K562 (cell line): ENCODE measurements at regions not wholly inside any gene's neighbourhood (a gene's known extent, or its start where the extent isn't known, plus 50 kb on each side); places are given as distances from the start of the nearest gene placed in this dataset.

Source experiments
- ATAC-seq: fragments of 200-7000 bp; cut with Tn5 transposase; 3 replicates; pipeline ENCODE4 v1.9.1; 2020; ENCODE audit warnings: moderate library complexity
- BruUV-seq: library from RNA; stranded (reverse); fragments of 400-500 nt; replicated peaks from 2 replicates; lab custom pipeline; 2021; lab: Mats Ljungman, UMichigan
- CTCF ChIA-PET: fragments of 300-600 bp; formaldehyde crosslinking; extraction: SDS; loops from one replicate; lab custom pipeline; 2021; ENCODE audit warnings: low intra/inter-chr PET ratio; lab: Yijun Ruan, JAX
- POLR2A ChIA-PET: fragments of 300-600, 350-650 bp; sonication (Branson Sonifier 250); formaldehyde crosslinking; extraction: SDS; loops from one replicate; lab custom pipeline; 2021; ENCODE audit warnings: antibody characterized with exemption, inconsistent platforms; lab: Yijun Ruan, JAX
- DNase-seq, 4 experiments: peaks; one replicate each; pipeline versions ENCODE4 v3.0.0 to v3.0.0-alpha.2; 2011 to 2018; ENCODE audit warnings: low spot score in 3 of 4, mixed read lengths in 3 of 4; ENCODE audit errors: extremely low read depth in 1 of 4
- FAIRE-seq: peaks from 2 replicates; lab custom pipeline; 2011; peaks lifted over from hg19 to GRCh38; lab: Jason Lieb, UNC
- H2AFZ ChIP-seq: 2 replicates; pipeline ENCODE4 v1.6.0; 2011; ENCODE audit warnings: low read depth, low read length, control low read depth, inconsistent platforms
- H3K27ac ChIP-seq: fragments of 200-600 bp; 3 replicates; pipeline ENCODE4 v1.8.0; 2011; ENCODE audit warnings: low read depth, mild to moderate bottlenecking, control low read depth, inconsistent platforms, low read length, moderate library complexity, mixed read lengths; ENCODE audit errors: extremely low read depth
- H3K27me3 ChIP-seq, 2 experiments: fragments of 300-600 bp in 1 of 2; 2 replicates in 1 of 2; 3 replicates in 1 of 2; pipeline versions ENCODE4 v1.6.0 to v1.8.0; 2011; ENCODE audit warnings: inconsistent platforms in 2 of 2, low read length in 2 of 2, mild to moderate bottlenecking in 1 of 2, mixed read lengths in 1 of 2, moderate library complexity in 1 of 2; ENCODE audit not compliant: control insufficient read depth in 2 of 2, insufficient read depth in 2 of 2
- H3K36me3 ChIP-seq: fragments of 300-600 bp; 3 replicates; pipeline ENCODE4 v1.8.0; 2011; ENCODE audit warnings: mild to moderate bottlenecking, low read length, inconsistent platforms; ENCODE audit not compliant: control insufficient read depth, insufficient read depth
- H3K4me1 ChIP-seq, 2 experiments: fragments of 200-600 bp in 1 of 2; replicated peaks in 1 of 2; 2 replicates in 1 of 2; 3 replicates in 1 of 2; pipeline versions ENCODE4 v1.5.1 to v1.8.0; 2011; ENCODE audit warnings: inconsistent platforms in 2 of 2, low read length in 2 of 2, mild to moderate bottlenecking in 1 of 2, mixed read lengths in 1 of 2, moderate library complexity in 1 of 2; ENCODE audit not compliant: control insufficient read depth in 2 of 2, insufficient read depth in 2 of 2
- H3K4me2 ChIP-seq: 2 replicates; pipeline ENCODE4 v1.6.1; 2011; ENCODE audit warnings: low read length, control low read depth, inconsistent platforms, mixed read lengths; ENCODE audit not compliant: insufficient read depth
- H3K4me3 ChIP-seq: fragments of 200-600 bp; sonication (generic), shearing (Covaris generic); 2 replicates; pipeline ENCODE4 v1.5.1; 2016; ENCODE audit warnings: control low read depth, inconsistent platforms
- H3K79me2 ChIP-seq: fragments of 200-600 bp; 3 replicates; pipeline ENCODE4 v1.8.0; 2011; ENCODE audit warnings: low read length, inconsistent platforms; ENCODE audit not compliant: control insufficient read depth, insufficient read depth
- H3K9ac ChIP-seq, 2 experiments: 2 replicates each; pipeline versions ENCODE4 v1.6.0 to v1.6.1; 2011; ENCODE audit warnings: low read depth in 2 of 2, low read length in 2 of 2, control low read depth in 1 of 2, inconsistent platforms in 1 of 2, mild to moderate bottlenecking in 1 of 2, mixed read lengths in 1 of 2; ENCODE audit not compliant: insufficient read depth in 1 of 2
- H3K9me1 ChIP-seq: one replicate; pipeline ENCODE4 v1.6.0; 2011; ENCODE audit warnings: inconsistent platforms, mild to moderate bottlenecking, low read length, moderate library complexity; ENCODE audit not compliant: control insufficient read depth, insufficient read depth
- H3K9me3 ChIP-seq: replicated peaks from 2 replicates; pipeline ENCODE4 v1.5.1; 2011; ENCODE audit warnings: low read depth, low read length, inconsistent platforms; ENCODE audit not compliant: control insufficient read depth, insufficient read depth
- H4K20me1 ChIP-seq: replicated peaks from 2 replicates; pipeline ENCODE4 v1.6.1; 2011; ENCODE audit warnings: low read length, inconsistent platforms, mixed read lengths; ENCODE audit not compliant: control insufficient read depth, insufficient read depth
- CHD4 ChIP-seq: fragments of 200-600 bp; sonication (generic); IDR thresholded peaks from 3 replicates; pipeline ENCODE4 v1.6.1; 2012; ENCODE audit warnings: low read depth, mild to moderate bottlenecking, mixed read lengths, low read length, inconsistent platforms; ENCODE audit not compliant: insufficient read depth, insufficient replicate concordance, poor library complexity, severe bottlenecking
- COPS2 ChIP-seq: fragments of 450-650 bp; conservative IDR thresholded peaks from 2 replicates; pipeline ENCODE4 v1.6.1; 2016; ENCODE audit warnings: mild to moderate bottlenecking, moderate library complexity
- CREM ChIP-seq: IDR thresholded peaks from 2 replicates; pipeline ENCODE4 v1.6.1; 2014; ENCODE audit warnings: antibody characterized with exemption, low read depth
- FOXJ3 ChIP-seq: sonication (generic); formaldehyde crosslinking; IDR thresholded peaks from 2 replicates; pipeline ENCODE4 v1.4.0; 2020; ENCODE audit warnings: mild to moderate bottlenecking, missing genetic modification reagents
- KLF10 ChIP-seq: fragments of 250-450 bp; sonication (Bioruptor Pico); IDR thresholded peaks from 2 replicates; pipeline ENCODE4 v1.6.1; 2021; ENCODE audit warnings: matching md5 sums
- NFIC ChIP-seq: fragments of 450-650 bp; IDR thresholded peaks from 2 replicates; pipeline ENCODE4 v1.6.1; 2017; ENCODE audit warnings: mild to moderate bottlenecking, inconsistent platforms
- NR3C1 ChIP-seq: sonication (generic); formaldehyde crosslinking; IDR thresholded peaks from 2 replicates; pipeline ENCODE4 v1.8.1; 2022; ENCODE audit warnings: missing genetic modification reagents
- RCOR1 ChIP-seq, 2 experiments: IDR thresholded peaks; 2 replicates each; pipeline ENCODE4 v1.6.1; 2012; ENCODE audit warnings: low read depth in 2 of 2, low read length in 2 of 2, borderline replicate concordance in 1 of 2, improper control_type of control experiment in 1 of 2
- SETDB1 ChIP-seq: IDR thresholded peaks from one replicate; pipeline ENCODE4 v1.6.1; 2012; ENCODE audit warnings: low read length, control low read depth, inconsistent platforms
- ZBTB1 ChIP-seq: sonication (generic); formaldehyde crosslinking; IDR thresholded peaks from 2 replicates; pipeline ENCODE4 v1.8.1; 2023; ENCODE audit warnings: missing genetic modification reagents, low read depth, mild to moderate bottlenecking, borderline replicate concordance
- ZFP36 ChIP-seq: fragments of 150-350 bp; IDR thresholded peaks from 2 replicates; pipeline ENCODE4 v1.6.1; 2018; ENCODE audit warnings: low read length, low read depth; ENCODE audit not compliant: partially characterized antibody
- ZFPM2 ChIP-seq: fragments of 250-450 bp; sonication (Bioruptor Pico); IDR thresholded peaks from 2 replicates; pipeline ENCODE4 v1.5.1; 2022; ENCODE audit warnings: mild to moderate bottlenecking
- ZNF316 ChIP-seq: fragments of 450-650 bp; IDR thresholded peaks from 2 replicates; pipeline ENCODE4 v1.6.1; 2016
- ZNF324 ChIP-seq: fragments of 250-450 bp; sonication (Bioruptor Pico); IDR thresholded peaks from 2 replicates; pipeline ENCODE4 v1.4.0; 2020; ENCODE audit warnings: mild to moderate bottlenecking
- ZNF780A ChIP-seq: fragments of 250-450 bp; sonication (Bioruptor Pico); IDR thresholded peaks from 2 replicates; pipeline ENCODE4 v1.5.0; 2021; ENCODE audit warnings: mild to moderate bottlenecking
- in situ Hi-C: fragments of 300-500 bp; cut with MboI; formaldehyde crosslinking; loops from 4 replicates; pipeline ENCODE4 v1.15.0; 2018; ENCODE audit warnings: inconsistent platforms, mixed read lengths
- intact Hi-C: fragments of 100-400 bp; cut with micrococcal nuclease; formaldehyde crosslinking; loops from 2 replicates; pipeline ENCODE4 v1.14.2; 2022
- TF ChIP-seq, protein P1 (sequence below), 2 experiments: IDR thresholded peaks in 1 of 2; conservative IDR thresholded peaks in 1 of 2; 2 replicates each; pipeline ENCODE4 v1.6.1; 2016; ENCODE audit warnings: low read depth in 2 of 2, mild to moderate bottlenecking in 1 of 2, missing compliant biosample characterization in 1 of 2, missing genetic modification characterization in 1 of 2, moderate library complexity in 1 of 2

DNA sequence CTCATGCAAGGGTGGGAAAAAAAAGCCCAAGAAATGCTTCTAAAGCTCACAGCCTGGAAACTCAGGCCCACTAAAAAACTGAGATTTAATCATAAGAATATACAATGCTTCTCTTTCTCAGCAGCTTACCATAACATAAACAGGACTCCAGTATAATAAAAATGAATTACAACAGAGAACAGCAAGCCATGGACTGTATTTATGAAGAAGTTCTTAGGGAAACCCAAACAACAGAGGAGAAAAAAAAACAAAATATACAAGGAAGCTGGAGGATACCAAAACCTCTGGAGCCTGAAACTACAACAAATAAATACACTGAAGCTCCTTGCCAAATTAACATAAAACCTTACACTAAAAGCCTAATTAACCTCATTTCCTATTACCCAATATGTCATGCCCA lies 187.8 kb downstream of the RDH14 start:
- ATAC-seq (no peak), DNase-seq (no peak), FAIRE-seq (no peak)
- no peaks in the 10 kb centered on the region for H3K9me1 ChIP-seq
- H2AFZ ChIP-seq, result no peak overlapping the region
- H3K9ac ChIP-seq, result no peak overlapping the region
- H3K36me3 ChIP-seq, result no peaks in the 10 kb centered on the region
- in situ Hi-C loops, result no loop called here
- ChIA-PET CTCF (no interaction called here), POLR2A (no interaction called here)
- no peaks in the 10 kb centered on the region for H3K79me2 ChIP-seq
- BruUV-seq, result no TSS peak
- H3K27me3 ChIP-seq, result no peaks in the 10 kb centered on the region
- intact Hi-C loops, result no loop called here
- no peaks in the 10 kb centered on the region for H3K9me3 ChIP-seq
- H3K4me1 ChIP-seq, result no peaks in the 10 kb centered on the region
- H3K27ac ChIP-seq, result no peak overlapping the region
- no peaks in the 10 kb centered on the region for H4K20me1 ChIP-seq
- TF ChIP-seq CREM, result no peak
- no peak for TF ChIP-seq ZNF780A (CRISPR knock-in tag)
- no peak for TF ChIP-seq COPS2
- TF ChIP-seq KLF10 (CRISPR knock-in tag), result no peak
- no peak for TF ChIP-seq ZNF324 (CRISPR knock-in tag)
- TF ChIP-seq RCOR1 (IDR thresholded peaks at IDR 0.05; ENCODE audit: borderline replicate concordance in 1 of 2, low read depth in 2 of 2, low read length in 2 of 2), result no peak
- no peak for TF ChIP-seq NFIC
- TF ChIP-seq ZFP36, result no peak
- TF ChIP-seq CHD4, result no peak
- no peak for TF ChIP-seq NR3C1 (CRISPR knock-in tag)
- TF ChIP-seq ZNF316, result no peak
- no peak for TF ChIP-seq SETDB1
- TF ChIP-seq ZFPM2 (CRISPR knock-in tag), result no peak
- TF ChIP-seq ZBTB1 (CRISPR knock-in tag), result no peak
- TF ChIP-seq, protein P1, sequence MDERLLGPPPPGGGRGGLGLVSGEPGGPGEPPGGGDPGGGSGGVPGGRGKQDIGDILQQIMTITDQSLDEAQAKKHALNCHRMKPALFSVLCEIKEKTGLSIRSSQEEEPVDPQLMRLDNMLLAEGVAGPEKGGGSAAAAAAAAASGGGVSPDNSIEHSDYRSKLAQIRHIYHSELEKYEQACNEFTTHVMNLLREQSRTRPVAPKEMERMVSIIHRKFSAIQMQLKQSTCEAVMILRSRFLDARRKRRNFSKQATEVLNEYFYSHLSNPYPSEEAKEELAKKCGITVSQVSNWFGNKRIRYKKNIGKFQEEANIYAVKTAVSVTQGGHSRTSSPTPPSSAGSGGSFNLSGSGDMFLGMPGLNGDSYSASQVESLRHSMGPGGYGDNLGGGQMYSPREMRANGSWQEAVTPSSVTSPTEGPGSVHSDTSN (CRISPR knock-in tag; IDR thresholded peaks at IDR 0.05; ENCODE audit: low read depth), result no peak
- TF ChIP-seq, protein P1 (tag; conservative IDR thresholded peaks at IDR 0.05; ENCODE audit: low read depth), result no peak
- no peak for TF ChIP-seq FOXJ3 (CRISPR knock-in tag)
- TF ChIP-seq, all 486 proteins: peak for 0
- H3K4me3 ChIP-seq, result no peak overlapping the region
- no peak overlapping the region for H3K4me2 ChIP-seq
